ENCODE measurements at regions not wholly inside any gene's neighbourhood (a gene's known extent, or its start where the extent isn't known, plus 50 kb on each side); places are given as distances from the start of the nearest gene placed in this dataset.

DNA sequence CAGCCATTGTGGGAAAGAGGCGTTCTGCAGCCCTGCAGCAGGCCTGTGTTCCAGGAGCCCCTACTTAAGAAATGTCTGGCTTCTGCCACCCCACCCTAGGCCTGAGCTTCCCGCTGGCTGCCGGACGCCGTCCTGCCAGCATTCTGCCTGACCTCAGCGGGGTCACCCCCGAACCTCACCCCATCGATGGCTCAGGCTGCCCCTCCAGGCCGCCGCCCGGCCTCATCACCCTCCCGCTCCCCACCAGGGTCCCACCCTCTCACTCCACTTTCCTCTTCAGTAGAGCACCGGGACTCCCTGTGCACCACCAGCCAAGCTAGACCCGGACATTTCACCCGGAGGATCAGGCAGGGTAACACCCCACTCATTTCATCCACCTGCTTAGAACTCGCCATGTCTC lies 73.6 kb upstream of the SALL3 start:
- TF ChIP-seq, protein P1, sequence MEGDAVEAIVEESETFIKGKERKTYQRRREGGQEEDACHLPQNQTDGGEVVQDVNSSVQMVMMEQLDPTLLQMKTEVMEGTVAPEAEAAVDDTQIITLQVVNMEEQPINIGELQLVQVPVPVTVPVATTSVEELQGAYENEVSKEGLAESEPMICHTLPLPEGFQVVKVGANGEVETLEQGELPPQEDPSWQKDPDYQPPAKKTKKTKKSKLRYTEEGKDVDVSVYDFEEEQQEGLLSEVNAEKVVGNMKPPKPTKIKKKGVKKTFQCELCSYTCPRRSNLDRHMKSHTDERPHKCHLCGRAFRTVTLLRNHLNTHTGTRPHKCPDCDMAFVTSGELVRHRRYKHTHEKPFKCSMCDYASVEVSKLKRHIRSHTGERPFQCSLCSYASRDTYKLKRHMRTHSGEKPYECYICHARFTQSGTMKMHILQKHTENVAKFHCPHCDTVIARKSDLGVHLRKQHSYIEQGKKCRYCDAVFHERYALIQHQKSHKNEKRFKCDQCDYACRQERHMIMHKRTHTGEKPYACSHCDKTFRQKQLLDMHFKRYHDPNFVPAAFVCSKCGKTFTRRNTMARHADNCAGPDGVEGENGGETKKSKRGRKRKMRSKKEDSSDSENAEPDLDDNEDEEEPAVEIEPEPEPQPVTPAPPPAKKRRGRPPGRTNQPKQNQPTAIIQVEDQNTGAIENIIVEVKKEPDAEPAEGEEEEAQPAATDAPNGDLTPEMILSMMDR (conservative IDR thresholded peaks at IDR 0.05; ENCODE audit: low read depth, low read length) = no peak
- no peak for DNase-seq (ENCODE audit: low read depth)
- H3K4me3 ChIP-seq (ENCODE audit: low read depth, low read length) = no peak overlapping the region

DNA sequence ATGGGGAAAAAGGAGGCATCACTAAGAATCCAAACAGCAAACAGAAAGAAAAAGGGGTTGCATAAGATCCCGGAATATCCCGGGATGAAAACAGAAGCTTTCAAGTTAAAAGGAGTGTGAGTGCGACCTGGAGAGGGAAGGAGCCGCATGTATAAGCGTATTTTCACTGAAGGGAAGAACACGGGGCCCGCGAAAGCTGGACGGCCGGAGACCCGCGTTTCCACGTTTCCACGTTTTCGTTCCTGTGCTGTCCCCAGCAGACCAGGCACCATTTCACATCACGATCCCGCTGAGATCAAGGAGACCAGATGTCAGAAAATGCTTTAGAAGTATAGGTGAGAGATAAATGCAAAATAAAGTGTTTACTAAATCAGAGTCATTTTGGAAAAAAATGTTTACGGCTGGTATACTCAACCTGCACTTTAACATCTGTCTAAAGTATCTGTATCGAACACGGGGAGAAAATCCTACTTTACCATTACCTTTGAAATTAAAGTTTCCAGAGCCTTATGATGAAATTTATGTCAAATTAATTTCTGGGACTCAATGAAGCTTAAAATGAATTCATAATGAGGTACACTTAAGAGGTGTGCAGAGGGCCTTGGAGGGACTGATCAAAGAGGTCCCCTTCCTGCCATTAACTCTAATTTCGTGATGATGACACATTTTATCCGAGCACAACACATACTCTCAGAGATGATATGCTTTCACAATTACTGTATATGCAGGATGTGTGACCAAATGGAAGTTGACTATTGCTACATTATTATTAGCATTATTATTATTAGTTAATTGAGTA lies 71.0 kb upstream of the SALL3 start:
- TF ChIP-seq, protein P1 (conservative IDR thresholded peaks at IDR 0.05; ENCODE audit: low read depth, low read length) = no peak
- DNase-seq (ENCODE audit: low read depth) = no peak
- H3K4me3 ChIP-seq (ENCODE audit: low read depth, low read length) = no peak overlapping the region

DNA sequence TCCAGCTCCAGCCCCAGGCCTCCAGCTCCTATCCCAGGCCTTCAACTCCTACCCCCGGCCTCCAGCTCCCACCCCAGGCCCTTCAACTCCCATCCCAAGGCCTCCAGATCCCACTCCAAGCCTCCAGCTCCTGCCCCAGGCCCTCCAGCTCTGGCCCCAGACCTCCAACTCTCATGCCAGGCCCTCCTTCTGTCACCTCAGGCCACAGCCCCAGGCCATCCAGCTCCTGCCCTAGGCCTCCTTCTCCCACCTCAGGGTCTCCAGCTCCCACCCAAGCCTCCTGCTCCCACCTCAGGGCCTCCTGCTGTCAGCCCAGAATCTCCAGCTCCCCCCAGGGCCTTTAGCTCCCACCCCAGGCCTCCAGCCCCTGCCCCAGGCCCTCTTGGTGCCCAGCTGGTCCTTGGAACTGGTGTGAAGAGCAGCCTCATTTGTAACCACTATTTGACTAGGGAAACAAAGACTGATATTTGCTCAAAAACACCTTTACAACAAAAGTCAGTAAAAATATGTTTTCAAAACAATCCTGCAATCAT lies 67.8 kb upstream of the SALL3 start:
- H3K4me3 ChIP-seq (ENCODE audit: low read depth, low read length) = no peak overlapping the region
- TF ChIP-seq, protein P1 (conservative IDR thresholded peaks at IDR 0.05; ENCODE audit: low read depth, low read length) = no peak
- no peak for DNase-seq (ENCODE audit: low read depth)

DNA sequence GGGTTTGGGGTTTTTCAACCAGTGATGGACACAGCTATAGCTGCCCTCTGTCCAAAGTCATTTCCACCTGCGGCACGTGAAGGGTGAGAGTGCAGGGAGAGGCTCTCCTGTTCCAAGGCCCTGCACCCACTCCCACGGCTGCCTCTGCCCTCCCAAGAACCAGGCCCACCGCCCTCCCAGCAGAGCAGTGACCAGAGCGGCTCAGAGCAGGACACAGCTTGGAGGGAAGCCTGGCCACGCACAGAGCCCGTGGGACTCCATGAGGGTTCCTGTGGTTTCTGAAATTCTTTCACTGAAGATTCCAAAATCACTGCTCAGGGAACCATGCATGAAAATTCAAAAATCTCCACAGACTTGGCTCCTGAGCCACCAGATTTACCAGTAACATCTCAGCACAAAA lies 67.3 kb upstream of the SALL3 start:
- DNase-seq (ENCODE audit: low read depth) = no peak
- TF ChIP-seq, protein P1 (conservative IDR thresholded peaks at IDR 0.05; ENCODE audit: low read depth, low read length) = no peak
- no peak overlapping the region for H3K4me3 ChIP-seq (ENCODE audit: low read depth, low read length)

DNA sequence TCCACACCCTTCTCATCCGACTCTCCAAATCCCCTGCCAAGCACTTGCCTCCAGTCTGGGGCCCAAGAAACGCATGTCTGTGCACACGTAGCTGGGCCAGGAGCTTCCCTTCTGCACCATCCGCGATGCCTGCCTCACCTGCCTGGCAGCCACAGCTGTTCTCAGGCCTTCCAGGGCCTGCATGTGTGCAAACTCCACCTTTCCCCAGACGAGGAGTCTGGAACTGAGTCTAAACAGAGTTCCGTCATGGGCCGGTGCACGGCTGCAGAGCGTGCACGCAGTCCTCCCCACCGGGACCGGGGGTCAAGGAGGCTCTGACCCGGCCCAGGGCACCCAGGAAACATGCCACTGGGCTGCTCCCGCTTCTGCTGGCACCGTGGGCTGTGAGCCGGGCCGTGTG lies 66.8 kb upstream of the SALL3 start:
- no peak for DNase-seq (ENCODE audit: low read depth)
- TF ChIP-seq, protein P1 (conservative IDR thresholded peaks at IDR 0.05; ENCODE audit: low read depth, low read length) = no peak
- H3K4me3 ChIP-seq (ENCODE audit: low read depth, low read length) = no peak overlapping the region

DNA sequence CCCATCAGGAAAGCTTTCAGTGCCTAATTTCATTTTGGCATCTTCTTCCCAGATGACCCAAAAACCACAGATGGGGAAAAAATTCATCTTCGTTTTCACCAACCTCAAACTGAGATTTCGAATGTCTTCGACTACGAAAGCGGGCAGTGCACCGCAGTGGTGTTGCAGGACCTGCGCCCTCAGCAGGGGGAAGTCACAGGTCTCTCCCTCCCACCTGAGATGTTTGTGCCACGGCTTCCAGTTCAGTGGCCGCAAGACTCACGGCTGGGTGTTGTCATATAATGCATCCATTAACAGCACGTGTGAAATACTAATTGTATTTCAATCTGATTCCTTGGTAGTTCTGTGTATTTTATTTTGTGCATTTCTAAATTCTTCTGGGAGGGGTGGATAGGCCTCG lies 66.2 kb upstream of the SALL3 start:
- no peak overlapping the region for H3K4me3 ChIP-seq (ENCODE audit: low read depth, low read length)
- no peak for DNase-seq (ENCODE audit: low read depth)
- TF ChIP-seq, protein P1 (conservative IDR thresholded peaks at IDR 0.05; ENCODE audit: low read depth, low read length) = no peak

DNA sequence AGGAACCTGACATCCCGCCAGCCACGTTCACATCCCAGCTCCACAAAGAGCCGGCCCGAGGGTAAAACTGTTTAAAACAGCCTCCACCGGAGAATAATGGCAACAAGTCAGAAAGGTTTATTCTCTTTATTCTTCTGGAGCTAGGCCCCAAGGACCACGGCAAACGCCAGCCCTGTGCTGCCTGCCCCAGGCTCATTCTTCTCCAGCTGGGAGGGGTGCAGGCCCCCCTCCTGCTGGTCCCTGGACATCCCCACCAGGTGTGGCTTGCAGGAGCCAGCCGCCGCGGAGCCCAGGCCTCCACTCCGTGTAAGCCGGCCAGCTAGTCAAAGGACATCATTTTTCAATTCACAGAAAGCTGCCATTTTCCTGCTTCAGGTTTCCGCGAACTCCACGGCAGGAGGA lies 65.8 kb upstream of the SALL3 start:
- TF ChIP-seq, protein P1 (conservative IDR thresholded peaks at IDR 0.05; ENCODE audit: low read depth, low read length) = no peak
- no peak overlapping the region for H3K4me3 ChIP-seq (ENCODE audit: low read depth, low read length)
- DNase-seq (ENCODE audit: low read depth) = no peak
